ENCODE measurements at regions not wholly inside any gene's neighbourhood (a gene's known extent, or its start where the extent isn't known, plus 50 kb on each side); places are given as distances from the start of the nearest gene placed in this dataset.

- no peak for DNase-seq
These were observed 332.2 kb upstream of the USP24 start for GRCh38 chr1:55547405-55547804.

- DNase-seq, result no peak
These were observed 331.4 kb upstream of the USP24 start for GRCh38 chr1:55546553-55546952.

DNA sequence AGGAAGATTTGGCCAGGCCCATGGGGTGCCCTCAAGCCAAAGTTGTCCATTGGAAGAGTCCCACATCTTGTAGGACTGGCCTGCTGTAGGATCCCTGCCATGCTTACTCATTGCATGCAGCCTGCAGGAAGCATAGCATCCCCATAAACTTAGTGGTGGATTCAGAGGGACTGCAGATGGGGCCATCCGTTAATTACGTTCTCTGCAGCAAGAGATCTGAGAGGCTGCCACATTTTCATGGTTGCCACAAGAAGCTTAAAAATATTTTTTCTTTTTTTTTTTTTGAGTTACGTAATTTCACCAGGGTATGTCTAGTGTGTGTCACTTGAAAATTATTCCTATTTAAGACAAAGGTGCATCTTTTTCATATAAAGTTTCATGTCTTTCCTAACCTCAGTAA lies 329.7 kb upstream of the USP24 start:
- no peak for DNase-seq

DNA sequence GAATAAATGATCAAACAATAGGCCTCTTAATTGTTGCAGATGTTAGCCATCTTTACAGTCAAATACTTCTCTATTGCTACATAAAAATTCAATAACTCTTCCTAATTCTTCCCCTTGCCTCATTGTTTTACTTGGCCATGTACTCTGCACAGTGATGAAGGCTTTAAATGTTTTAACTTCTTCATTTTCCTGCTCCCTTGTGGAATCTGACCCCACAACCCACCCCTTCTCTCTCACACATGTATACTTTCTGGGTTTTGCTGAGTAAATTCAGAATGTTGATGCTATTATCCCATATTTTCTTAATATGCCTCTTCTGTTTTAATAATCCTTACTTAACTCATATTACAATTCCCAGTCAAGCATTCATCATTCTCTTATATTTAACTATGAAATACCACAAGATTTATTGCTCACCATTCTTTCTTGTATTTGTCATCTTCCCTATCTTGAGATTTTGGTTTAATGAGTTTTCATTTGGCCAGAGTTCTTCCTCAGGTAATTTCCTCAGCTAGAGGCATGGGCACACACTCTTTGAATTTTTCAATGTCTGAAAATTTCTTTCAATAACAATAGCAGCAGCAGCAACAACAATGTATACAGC lies 327.8 kb upstream of the USP24 start:
- DNase-seq, result no peak

GRCh38 chr1:55541296-55541695 lies 326.1 kb upstream of the USP24 start:
- DNase-seq, result no peak

DNA sequence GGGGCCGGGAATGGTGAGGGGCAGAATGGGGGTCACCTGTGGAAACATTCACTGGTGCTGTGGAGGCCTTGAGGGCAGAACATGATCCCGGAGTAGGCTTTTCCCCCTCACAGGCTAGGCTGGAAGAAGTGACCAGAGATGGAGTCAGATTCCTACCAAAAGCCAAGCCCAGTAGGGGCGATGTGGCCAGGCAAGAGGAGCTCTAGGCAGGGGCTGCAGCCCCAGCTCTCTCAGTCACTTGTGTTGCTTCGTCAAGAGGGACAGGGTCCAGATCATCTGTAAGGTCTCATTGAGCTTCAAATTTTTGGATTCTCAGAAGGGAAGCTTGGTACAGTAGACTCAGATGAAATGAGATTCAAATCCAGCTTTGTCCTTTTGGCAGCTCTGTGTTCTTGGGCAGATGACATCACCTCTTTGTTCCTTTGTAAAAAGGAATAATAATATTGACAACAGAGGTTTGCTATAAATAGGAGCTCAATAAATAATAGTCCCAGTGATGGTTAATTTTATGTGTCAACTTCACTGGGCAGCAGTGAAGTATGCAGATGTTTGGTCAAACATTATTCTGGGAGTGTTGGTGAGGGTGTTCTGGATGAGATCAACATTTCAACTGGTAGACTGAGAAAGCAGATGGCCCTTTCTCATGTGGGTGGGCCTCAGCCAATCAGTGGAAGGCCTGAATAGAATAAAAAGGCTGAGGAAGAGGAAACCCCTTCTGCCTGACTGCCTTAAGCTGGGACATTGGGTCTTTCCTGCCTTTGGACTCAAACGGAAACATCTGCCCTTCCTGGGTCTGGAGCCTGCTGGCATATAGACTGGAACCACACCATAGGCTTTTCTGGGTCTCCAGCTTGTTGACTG lies 324.7 kb upstream of the USP24 start:
- DNase-seq, result no peak

DNA sequence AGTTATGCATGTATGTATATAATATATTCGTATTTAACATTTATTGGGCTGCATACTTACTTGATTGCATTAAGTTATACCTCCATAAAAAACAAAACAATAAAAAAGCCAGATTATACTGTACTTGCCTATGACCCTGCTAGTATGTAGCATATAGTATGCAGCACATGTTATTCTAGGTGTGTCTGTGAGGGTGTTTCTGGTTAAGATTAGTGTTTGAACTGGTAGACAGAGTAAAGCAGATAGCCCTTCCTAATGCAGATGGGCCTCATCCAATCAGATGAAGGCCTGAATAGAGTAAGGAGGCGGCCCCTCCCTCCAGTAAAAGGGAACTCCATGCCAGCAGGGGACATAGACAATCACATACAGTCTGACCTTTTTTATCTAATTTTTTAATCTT lies 323.3 kb upstream of the USP24 start:
- DNase-seq, result no peak

GRCh38 chr1:55536545-55536865 lies 321.3 kb upstream of the USP24 start:
- no peak for DNase-seq

- DNase-seq, result no peak
These were observed 320.8 kb upstream of the USP24 start for GRCh38 chr1:55535724-55536544.

GRCh38 chr1:55534565-55535121 lies 319.5 kb upstream of the USP24 start:
- no peak for DNase-seq

GRCh38 chr1:55531644-55532043 lies 316.5 kb upstream of the USP24 start:
- DNase-seq, result no peak

DNA sequence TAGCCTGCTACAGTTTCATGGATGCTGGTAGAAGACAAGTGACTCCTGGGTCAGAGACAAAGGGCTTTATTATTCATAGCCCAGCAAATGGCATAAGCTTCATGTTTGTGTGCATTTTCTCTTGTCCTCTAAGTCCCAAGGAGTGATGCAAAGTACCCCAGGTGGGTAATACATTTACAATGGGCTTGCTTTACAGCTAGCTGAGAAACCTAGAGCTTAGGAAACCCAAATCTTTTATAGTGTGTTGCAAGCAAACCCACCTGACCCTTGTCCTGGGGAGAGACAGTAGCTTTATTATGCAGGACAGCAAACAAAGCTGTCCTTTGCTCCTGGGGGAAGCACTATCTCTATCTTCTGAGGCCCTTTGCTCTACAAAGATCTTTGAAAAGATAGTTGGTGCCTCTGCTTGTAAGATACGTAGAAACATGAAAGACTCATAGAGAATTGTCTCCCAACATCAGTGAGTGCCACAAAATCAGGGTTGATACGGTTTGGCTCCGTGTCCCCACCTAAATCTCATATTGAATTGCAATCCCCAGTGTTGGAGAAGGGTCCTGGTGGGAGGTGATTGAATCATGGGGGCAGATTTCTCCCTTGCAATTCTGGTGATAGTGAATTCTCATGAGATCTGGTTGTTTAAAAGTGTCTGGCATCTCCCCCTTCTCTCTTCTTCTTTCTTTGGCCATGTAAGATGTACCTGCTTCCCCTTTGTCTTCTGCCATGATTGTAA lies 315.8 kb upstream of the USP24 start:
- DNase-seq, result no peak

DNA sequence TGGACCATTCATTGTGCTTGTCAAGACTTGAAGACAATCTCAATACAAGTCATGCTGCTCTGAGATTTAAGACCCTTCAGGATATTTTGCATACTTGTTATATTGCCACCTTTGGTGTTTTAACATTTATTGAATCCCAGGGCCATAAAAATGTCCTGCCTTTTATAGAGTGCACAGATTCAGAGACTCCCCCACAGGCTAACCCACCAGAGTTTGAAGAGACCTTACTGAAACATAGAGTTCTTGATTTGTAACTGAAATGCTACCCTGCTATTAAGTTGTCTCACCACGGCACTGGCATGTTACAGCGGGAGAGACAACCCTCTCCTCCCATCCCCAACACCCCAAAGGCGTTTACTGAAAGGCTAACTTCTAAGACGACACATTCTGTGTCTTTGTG lies 313.9 kb upstream of the USP24 start:
- no peak for DNase-seq

- no peak for DNase-seq
These were observed 312.7 kb upstream of the USP24 start for GRCh38 chr1:55527831-55528230.

GRCh38 chr1:55526716-55527115 lies 311.6 kb upstream of the USP24 start:
- no peak for DNase-seq

GRCh38 chr1:55524006-55524405 lies 308.8 kb upstream of the USP24 start:
- no peak for DNase-seq

DNA sequence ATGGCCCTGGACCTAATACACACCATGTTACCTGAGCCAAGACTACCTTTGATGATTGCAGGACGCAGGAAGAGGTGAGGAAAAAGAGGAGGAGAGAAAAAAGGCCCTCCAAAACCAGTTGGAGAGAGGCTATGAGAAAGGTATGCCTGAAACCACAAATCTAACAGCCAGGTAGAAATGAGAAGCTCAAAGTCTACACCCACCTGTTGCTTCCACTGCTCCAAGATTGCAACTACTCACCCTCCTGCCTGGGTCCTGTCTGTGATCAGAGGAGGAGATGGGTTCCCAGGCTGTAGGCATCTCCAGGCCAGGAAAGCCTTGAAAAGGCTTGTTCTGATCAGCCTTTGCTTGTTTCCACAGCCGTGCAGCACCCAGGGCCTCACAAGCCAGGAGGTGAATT lies 307.8 kb upstream of the USP24 start:
- no peak for DNase-seq

DNA sequence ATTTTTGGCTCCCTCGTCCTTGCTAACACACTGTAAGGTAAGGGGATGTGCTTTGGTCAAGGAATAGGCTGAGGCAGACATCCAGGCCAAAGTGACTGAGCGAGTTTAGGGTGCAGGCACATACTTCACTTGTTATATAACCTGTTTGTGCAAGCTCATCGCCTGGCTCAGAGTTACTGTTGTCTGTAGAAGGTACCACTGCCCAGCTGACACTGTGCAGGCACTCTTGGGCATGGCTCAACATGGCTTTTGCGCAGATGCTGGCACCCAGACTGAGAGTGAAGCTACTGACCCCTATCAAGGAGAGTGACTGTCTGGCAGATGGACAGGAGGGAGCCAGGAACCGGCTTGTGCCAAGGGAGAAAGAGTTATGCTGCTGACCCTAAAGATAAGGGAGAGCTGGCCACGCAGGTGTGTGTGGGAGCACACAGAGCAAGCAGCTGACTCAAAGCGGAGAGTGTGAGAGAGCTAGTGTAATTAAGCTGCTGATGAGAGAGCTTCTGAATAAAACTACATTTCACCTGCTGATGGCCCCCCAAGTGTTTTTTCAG lies 307.3 kb upstream of the USP24 start:
- DNase-seq, result no peak

DNA sequence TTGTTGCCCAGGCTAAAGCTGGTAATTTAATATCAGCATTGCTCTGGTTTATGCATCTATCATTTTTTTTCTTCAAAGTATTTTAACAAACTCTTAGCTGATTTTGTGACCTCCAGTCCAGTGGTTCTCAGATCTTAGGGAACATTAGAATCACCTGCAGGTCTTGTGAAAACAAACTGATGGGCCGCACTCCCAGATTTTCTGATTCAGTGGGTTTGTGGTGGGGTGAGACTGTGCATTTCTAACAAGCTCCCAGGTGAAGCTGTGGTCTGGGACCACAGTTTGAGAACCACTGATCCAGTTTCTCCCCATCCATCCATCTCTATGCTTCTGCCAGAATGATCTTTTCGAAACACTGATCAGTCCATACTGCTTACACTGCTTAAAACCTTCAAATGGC lies 305.7 kb upstream of the USP24 start:
- DNase-seq, result no peak

- no peak for DNase-seq
These were observed 304.9 kb upstream of the USP24 start for GRCh38 chr1:55519937-55520683.

DNA sequence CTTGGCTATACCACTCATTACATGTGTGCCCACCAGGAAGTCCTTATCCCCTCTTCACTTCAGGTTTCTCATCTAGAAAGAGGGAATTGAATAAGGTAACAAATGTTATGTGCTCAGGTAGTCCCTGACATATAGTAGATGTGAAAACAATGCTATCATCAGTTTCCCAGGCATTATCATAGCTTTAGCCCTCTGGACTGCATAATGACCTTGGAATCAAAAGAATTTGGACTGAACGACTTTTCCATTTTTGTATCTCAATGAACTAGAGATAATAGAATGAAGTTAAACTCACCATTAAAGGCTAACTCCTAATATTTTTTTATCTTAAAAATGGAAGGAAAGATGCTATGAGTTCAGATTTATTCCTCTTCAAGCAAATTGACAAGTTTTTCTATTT lies 304.1 kb upstream of the USP24 start:
- DNase-seq, result no peak

DNA sequence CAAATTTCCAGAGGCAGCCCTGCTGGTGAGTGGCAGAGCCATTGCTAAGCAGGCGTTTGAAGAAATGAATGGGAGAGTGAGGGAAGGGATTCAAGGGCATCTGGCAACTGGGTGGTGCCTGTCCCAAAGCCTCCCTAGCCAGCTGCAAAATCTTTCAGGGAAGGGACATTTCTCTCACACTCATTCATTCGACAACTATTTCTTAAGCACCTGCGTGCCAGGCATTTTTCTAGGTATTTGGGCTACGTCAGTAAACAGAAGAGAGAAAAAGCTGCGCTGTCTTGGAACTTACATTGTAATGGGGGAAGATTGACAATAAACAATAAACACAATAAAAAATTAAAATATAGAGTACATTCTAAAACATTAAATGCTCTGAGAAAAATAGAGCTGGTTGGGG lies 301.9 kb upstream of the USP24 start:
- no peak for DNase-seq
